DOHH2 (cell line): ENCODE measurements at regions not wholly inside any gene's neighbourhood (a gene's known extent, or its start where the extent isn't known, plus 50 kb on each side); places are given as distances from the start of the nearest gene placed in this dataset.

ENCODE experiments used
- EZH2phosphoT487 ChIP-seq: fragments of 200-600 bp; sonication (generic); IDR thresholded peaks from 2 replicates; pipeline ENCODE4 v1.6.1; 2017; ENCODE audit warnings: borderline replicate concordance, mild to moderate bottlenecking, antibody characterized with exemption, low read length, moderate library complexity, mixed read lengths
- TF ChIP-seq, protein P1 (sequence below): fragments of 200-600 bp; sonication (generic); IDR thresholded peaks from one replicate; pipeline ENCODE4 v1.5.1; 2014; ENCODE audit warnings: antibody characterized with exemption, mild to moderate bottlenecking, low read depth, low read length; ENCODE audit not compliant: poor library complexity, severe bottlenecking

DNA sequence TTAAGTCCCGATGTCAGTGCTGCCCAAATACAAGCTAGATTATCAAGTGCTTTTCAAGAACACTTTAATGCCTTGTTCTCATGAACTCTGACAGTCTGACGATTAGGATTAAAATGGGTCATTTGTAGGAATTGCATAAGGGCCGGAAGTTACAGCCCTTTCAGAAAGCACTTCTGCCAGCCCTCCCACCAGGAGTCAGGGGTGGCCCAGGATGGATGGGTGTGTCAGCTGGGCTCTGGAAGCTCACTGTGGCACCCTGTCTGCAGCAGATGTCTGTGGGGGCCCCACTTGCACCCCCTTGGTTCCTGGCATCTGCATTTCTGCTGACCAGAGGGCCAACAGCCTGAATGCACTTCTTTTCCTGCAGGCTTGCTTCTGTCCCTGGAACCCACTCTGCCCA is 712.7 kb downstream of the UQCRFS1 start:
- TF ChIP-seq, protein P1, sequence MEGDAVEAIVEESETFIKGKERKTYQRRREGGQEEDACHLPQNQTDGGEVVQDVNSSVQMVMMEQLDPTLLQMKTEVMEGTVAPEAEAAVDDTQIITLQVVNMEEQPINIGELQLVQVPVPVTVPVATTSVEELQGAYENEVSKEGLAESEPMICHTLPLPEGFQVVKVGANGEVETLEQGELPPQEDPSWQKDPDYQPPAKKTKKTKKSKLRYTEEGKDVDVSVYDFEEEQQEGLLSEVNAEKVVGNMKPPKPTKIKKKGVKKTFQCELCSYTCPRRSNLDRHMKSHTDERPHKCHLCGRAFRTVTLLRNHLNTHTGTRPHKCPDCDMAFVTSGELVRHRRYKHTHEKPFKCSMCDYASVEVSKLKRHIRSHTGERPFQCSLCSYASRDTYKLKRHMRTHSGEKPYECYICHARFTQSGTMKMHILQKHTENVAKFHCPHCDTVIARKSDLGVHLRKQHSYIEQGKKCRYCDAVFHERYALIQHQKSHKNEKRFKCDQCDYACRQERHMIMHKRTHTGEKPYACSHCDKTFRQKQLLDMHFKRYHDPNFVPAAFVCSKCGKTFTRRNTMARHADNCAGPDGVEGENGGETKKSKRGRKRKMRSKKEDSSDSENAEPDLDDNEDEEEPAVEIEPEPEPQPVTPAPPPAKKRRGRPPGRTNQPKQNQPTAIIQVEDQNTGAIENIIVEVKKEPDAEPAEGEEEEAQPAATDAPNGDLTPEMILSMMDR = no peak
- TF ChIP-seq EZH2phosphoT487 = no peak
